HL-60 (cell line): ENCODE measurements at regions not wholly inside any gene's neighbourhood (a gene's known extent, or its start where the extent isn't known, plus 50 kb on each side); places are given as distances from the start of the nearest gene placed in this dataset.

Experiments
- DNase-seq, 2 experiments: peaks; one replicate each; pipeline ENCODE4 v3.0.0-alpha.2; 2010 to 2020; ENCODE audit warnings: low read depth in 1 of 2, low spot score in 1 of 2
- H3K27ac ChIP-seq: fragments of 250-450 bp; sonication (Bioruptor Pico); replicated peaks from 2 replicates; pipeline ENCODE4 v1.5.1; 2020; ENCODE audit warnings: mild to moderate bottlenecking, moderate library complexity
- H3K27me3 ChIP-seq: fragments of 250-450 bp; sonication (Bioruptor Pico); 2 replicates; pipeline ENCODE4 v1.5.1; 2021; ENCODE audit warnings: mild to moderate bottlenecking, moderate library complexity; ENCODE audit not compliant: insufficient read depth, poor library complexity, severe bottlenecking
- H3K4me3 ChIP-seq: replicated peaks from 2 replicates; pipeline ENCODE4 v1.5.1; 2011; ENCODE audit warnings: mild to moderate bottlenecking, control low read depth, low read length; ENCODE audit not compliant: insufficient read depth
- GABPA ChIP-seq: IDR thresholded peaks from 2 replicates; pipeline ENCODE4 v1.6.1; 2012; ENCODE audit warnings: low read depth
- POLR2AphosphoS5 ChIP-seq: IDR thresholded peaks from 2 replicates; pipeline ENCODE4 v1.6.1; 2012; ENCODE audit warnings: low read depth
- SPI1 ChIP-seq: IDR thresholded peaks from 2 replicates; pipeline ENCODE4 v1.6.1; 2012; ENCODE audit warnings: low read depth, mild to moderate bottlenecking, borderline replicate concordance
- TF ChIP-seq, protein P1 (sequence below): IDR thresholded peaks from 2 replicates; pipeline ENCODE4 v1.6.1; 2012; ENCODE audit warnings: low read depth; ENCODE audit not compliant: insufficient replicate concordance
- TF ChIP-seq, protein P2 (sequence below): IDR thresholded peaks from one replicate; pipeline ENCODE4 v1.5.1; 2011; ENCODE audit warnings: low read length, control low read depth, inconsistent platforms; ENCODE audit not compliant: insufficient read depth

DNA sequence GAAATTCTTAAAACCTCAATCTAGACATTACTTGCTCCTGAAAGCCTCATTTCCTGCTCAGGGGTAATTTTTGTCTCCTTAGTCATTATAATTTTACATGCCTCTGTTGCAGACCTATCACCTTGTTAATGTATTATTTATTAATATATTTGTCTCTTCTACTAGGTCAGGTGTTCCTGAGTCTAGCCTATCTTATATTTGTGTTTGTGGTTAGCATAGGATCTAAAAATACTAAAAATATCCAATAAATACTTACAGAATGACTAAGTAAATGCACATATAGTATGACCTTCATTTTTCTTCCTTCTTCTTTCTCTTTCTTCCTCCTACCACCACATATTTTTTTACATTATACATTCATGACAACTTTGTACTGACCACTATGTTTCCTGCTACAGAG lies 268.9 kb upstream of the HS3ST5 start:
- H3K27ac ChIP-seq, result no peak overlapping the region
- no peaks in the 10 kb centered on the region for H3K27me3 ChIP-seq
- TF ChIP-seq, protein P1, sequence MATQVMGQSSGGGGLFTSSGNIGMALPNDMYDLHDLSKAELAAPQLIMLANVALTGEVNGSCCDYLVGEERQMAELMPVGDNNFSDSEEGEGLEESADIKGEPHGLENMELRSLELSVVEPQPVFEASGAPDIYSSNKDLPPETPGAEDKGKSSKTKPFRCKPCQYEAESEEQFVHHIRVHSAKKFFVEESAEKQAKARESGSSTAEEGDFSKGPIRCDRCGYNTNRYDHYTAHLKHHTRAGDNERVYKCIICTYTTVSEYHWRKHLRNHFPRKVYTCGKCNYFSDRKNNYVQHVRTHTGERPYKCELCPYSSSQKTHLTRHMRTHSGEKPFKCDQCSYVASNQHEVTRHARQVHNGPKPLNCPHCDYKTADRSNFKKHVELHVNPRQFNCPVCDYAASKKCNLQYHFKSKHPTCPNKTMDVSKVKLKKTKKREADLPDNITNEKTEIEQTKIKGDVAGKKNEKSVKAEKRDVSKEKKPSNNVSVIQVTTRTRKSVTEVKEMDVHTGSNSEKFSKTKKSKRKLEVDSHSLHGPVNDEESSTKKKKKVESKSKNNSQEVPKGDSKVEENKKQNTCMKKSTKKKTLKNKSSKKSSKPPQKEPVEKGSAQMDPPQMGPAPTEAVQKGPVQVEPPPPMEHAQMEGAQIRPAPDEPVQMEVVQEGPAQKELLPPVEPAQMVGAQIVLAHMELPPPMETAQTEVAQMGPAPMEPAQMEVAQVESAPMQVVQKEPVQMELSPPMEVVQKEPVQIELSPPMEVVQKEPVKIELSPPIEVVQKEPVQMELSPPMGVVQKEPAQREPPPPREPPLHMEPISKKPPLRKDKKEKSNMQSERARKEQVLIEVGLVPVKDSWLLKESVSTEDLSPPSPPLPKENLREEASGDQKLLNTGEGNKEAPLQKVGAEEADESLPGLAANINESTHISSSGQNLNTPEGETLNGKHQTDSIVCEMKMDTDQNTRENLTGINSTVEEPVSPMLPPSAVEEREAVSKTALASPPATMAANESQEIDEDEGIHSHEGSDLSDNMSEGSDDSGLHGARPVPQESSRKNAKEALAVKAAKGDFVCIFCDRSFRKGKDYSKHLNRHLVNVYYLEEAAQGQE, result no peak
- TF ChIP-seq SPI1 (no peak), GABPA (no peak), POLR2AphosphoS5 (no peak)
- TF ChIP-seq, protein P2, sequence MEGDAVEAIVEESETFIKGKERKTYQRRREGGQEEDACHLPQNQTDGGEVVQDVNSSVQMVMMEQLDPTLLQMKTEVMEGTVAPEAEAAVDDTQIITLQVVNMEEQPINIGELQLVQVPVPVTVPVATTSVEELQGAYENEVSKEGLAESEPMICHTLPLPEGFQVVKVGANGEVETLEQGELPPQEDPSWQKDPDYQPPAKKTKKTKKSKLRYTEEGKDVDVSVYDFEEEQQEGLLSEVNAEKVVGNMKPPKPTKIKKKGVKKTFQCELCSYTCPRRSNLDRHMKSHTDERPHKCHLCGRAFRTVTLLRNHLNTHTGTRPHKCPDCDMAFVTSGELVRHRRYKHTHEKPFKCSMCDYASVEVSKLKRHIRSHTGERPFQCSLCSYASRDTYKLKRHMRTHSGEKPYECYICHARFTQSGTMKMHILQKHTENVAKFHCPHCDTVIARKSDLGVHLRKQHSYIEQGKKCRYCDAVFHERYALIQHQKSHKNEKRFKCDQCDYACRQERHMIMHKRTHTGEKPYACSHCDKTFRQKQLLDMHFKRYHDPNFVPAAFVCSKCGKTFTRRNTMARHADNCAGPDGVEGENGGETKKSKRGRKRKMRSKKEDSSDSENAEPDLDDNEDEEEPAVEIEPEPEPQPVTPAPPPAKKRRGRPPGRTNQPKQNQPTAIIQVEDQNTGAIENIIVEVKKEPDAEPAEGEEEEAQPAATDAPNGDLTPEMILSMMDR, result no peak
- no peak for DNase-seq
- H3K4me3 ChIP-seq, result no peak overlapping the region

GRCh38 chr6:114608091-114608490 lies 265.3 kb upstream of the HS3ST5 start:
- no peak for DNase-seq
- no peak overlapping the region for H3K27ac ChIP-seq
- H3K4me3 ChIP-seq, result no peak overlapping the region
- TF ChIP-seq, protein P1, result no peak
- no peaks in the 10 kb centered on the region for H3K27me3 ChIP-seq

- H3K27me3 ChIP-seq, result no peaks in the 10 kb centered on the region
- DNase-seq, result no peak
- TF ChIP-seq, protein P2, result no peak
- TF ChIP-seq, protein P1, result no peak
- no peak for TF ChIP-seq GABPA
- no peak for TF ChIP-seq POLR2AphosphoS5
- TF ChIP-seq SPI1, result no peak
- no peak overlapping the region for H3K4me3 ChIP-seq
- H3K27ac ChIP-seq, result no peak overlapping the region
These were observed 262.8 kb upstream of the HS3ST5 start for GRCh38 chr6:114605656-114606055.

DNA sequence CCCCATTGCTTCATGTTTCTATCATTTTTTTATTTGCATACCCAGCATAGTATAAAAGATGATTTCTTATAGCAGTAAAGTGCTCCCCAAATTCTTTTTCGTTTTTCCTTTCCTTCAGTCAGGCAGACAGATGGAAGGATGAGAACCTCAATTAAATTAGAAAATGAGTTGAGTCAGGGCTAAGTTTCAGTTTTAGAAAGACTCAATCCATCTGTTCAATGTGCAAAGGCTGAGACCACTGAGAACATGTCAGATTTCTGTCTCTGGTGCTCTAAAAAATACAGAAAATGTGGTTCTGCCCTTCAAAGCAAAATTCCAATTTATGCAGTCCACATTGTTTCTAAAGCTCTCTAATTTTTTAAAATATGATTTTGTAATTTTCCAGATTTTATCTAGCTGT lies 257.6 kb upstream of the HS3ST5 start:
- no peak overlapping the region for H3K4me3 ChIP-seq
- no peak for DNase-seq
- no peaks in the 10 kb centered on the region for H3K27me3 ChIP-seq
- H3K27ac ChIP-seq, result no peak overlapping the region
- no peak for TF ChIP-seq SPI1
- no peak for TF ChIP-seq POLR2AphosphoS5
- no peak for TF ChIP-seq GABPA
- TF ChIP-seq, protein P2, result no peak
- TF ChIP-seq, protein P1, result no peak
